ENCODE measurements at regions not wholly inside any gene's neighbourhood (a gene's known extent, or its start where the extent isn't known, plus 50 kb on each side); places are given as distances from the start of the nearest gene placed in this dataset.
"Not testable (repeated sequence)": the region's sequence is repeated elsewhere in the genome, so short reads cannot be mapped to it uniquely, and the experiment has no call there.

DNA sequence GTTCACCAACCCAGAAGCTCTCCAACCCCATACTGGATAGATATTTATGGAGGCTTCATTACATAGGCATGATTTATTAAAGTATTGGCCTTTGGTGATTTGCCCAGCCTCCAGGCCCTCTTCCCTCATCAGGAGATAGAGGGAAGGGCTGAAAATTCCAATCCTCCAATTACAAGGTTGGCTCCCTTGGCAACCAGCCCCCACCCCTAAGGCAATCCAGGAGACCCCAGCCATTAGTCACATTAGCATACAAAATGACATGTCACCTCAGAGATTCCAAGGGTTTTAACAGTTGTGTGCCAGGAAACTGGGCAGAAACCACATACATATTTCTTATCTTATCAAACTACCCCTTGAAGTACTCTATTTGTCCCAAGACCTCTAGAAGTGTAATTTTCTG lies 210.0 kb downstream of the HINT1 start:
- DNase-seq (ENCODE audit: low spot score), result no peak

DNA sequence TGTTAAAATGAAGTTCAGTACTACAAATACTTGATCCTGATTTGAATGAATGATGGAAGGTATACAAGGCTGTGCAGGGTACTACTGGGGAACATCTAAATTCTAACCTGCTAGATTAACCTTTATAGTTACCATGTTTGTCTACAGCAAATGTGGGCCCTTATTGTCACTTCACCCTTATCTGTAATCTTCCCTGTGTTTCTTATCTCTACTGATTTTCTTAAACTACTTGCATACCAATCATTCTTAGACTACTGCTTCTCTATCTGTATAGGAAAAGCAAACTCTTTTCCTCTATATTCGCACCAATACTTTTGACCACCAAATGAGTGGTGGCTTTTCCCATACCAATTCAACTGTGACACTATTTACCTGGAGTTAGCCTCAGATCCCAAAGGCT lies 210.7 kb downstream of the HINT1 start:
- no peak for DNase-seq (ENCODE audit: low spot score)

DNA sequence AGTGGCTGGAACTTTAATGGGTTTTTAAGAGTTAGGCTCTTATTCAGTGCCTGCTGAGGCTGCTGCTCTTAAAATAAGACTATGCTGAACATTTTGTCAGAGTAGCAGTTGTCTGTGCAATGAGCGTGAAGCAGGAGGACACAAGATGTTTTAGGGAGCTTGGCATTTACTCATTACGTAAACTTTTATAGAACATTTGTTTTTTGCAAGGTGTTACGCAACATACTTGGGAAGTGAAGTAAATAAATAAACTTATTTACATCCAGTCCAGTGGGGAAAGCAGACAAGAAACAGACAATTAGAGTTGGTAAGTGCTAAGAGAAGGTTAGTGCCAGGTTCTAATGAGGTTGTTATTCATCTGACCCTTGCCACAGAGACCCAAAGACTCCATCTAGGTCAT lies 226.0 kb downstream of the HINT1 start:
- DNase-seq (ENCODE audit: low spot score), result no peak

GRCh38 chr5:130937046-130937445 lies 228.0 kb downstream of the HINT1 start:
- no peak for DNase-seq (ENCODE audit: low spot score)

DNA sequence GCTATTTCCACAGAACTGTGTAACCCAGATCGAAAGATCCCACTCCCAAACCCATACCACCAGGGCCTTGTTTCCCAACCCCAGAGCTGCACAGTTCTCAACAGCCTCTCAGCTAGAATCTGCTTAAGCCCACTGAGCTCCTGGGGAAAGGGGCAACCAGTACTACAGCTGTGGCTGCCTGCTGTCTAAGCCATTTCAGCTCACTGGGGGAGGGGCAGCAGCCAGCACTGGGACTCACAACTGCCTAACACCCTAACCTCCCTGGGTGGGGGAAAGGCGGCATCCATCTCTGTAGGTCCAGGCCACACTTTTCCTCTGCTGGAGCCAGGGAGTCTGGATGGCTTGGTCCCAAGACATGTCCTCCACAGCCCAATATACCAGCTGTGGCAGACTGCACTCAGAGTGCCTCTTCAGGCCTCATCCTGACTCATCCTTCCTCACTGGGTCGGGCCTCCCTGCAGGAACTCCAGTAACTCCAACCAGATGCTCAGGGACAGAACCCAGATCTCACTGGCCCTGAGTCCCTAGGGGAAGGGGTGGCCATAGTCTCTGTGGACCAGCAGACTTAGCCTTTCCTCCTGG lies 241.4 kb downstream of the HINT1 start:
- DNase-seq (ENCODE audit: low spot score), result no peak

DNA sequence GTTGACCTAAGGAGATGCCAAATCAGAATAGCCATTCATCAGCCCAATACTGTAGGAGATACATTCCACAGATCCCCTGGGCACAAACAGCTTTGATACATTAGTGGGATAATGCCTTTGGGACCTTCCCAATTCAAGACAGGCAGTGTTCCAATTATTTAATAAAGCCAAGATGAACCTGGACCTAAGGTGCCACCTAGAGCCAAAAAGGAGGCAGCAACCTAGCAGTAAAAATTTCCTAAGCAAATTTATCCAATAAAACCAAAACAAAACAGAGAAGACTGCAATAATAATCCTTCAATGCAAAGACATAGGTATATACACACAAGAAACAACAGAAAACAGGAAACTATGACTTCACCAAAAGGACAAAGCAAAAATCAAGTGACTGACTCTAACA lies 253.0 kb downstream of the HINT1 start:
- no peak for DNase-seq (ENCODE audit: low spot score)

DNA sequence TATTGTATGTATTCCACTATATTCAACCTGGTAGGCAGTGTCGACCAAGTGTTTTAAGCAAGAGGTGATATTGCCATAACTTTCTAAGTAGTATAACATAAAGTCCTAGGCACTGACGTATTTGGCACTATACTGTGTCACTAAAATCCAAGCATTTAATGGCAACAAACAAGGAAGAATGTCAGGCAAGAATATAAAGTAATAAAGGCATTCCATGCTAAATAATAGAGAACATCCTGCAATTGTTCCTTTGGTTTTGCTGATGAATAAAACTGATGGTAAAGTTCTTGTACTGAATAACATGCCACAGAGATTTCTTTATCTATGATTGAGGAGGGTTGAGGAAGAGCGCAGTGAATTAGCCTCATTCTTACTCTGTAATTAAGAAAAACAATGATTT lies 256.9 kb downstream of the HINT1 start:
- DNase-seq (ENCODE audit: low spot score), result no peak

DNA sequence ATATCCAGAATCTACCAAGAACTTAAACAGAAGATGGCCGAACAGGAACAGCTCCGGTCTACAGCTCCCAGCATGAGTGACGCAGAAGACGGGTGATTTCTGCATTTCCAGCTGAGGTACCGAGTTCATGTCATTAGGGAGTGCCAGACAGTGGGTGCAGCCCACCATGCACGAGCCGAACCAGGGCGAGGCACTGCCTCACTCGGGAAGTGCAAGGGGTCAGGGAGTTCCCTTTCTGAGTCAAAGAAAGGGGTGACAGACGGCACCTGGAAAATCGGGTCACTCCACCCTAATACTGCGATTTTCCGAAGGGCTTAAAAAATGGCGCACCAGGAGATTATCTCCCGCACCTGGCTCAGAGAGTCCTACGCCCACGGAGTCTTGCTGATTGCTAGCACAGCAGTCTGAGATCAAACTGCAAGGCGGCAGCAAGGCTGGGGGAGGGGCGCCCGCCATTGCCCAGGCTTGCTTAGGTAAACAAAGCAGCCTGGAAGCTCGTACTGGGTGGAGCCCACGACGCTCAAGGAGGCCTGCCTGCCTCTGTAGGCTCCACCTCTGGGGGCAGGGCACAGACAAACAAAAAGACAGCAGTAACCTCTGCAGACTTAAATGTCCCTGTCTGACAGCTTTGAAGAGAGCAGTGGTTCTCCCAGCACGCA lies 267.4 kb downstream of the HINT1 start:
- DNase-seq (ENCODE audit: low spot score), result peak; percentile 81

DNA sequence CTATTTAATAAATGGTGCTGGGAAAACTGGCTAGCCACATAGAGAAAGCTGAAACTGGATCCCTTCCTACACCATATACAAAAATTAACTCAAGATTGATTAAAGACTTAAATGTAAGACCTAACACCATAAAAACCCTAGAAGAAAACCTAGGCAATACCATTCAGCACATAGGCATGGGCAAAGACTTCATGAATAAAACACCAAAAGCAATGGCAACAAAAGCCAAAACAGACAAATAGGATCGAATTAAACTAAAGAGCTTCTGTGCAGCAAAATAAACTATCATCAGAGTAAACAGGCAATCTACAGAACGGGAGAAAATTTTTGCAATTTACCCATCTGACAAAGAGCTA lies 267.9 kb downstream of the HINT1 start:
- DNase-seq (ENCODE audit: low spot score), result not testable (repeated sequence)

GRCh38 chr5:130896636-130897035 lies 268.4 kb downstream of the HINT1 start:
- no peak for DNase-seq (ENCODE audit: low spot score)

DNA sequence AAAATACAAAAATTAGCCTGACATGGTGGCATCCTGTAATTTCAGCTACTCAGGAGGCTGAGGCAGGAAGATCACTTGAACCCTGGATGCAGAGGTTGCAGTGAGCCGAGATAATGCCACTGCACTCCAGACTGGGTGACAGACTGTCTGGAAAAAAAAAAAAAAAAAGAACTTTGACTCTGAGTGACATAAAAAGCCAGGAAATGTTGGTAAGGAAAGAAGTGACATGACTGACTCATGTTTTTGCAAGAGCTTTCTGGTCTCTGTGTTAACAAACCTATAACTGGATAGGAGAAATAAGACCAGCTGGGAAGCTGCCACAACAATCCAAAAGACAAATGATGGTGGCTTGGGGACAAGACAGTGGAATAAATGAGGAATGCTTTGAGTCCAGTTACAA lies 272.1 kb downstream of the HINT1 start:
- no peak for DNase-seq (ENCODE audit: low spot score)

DNA sequence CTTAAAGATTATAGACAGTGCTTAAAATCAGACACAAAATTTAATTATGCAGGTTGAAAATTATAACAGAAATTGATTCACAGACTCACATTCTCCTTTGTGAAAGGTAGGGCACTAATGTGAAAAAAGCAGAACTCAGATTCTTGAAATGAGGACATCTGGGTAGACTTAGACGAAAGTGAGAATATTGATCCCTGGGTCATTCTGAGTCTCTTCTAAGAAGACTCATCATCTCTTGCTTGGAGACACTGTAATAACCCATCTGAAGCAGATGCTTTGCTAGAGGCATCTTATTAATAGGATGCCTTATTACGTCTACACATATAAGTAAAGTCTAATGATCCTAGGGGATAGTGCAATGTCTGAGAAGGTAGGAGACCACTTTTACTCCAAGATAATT lies 274.4 kb downstream of the HINT1 start:
- DNase-seq (ENCODE audit: low spot score), result no peak

DNA sequence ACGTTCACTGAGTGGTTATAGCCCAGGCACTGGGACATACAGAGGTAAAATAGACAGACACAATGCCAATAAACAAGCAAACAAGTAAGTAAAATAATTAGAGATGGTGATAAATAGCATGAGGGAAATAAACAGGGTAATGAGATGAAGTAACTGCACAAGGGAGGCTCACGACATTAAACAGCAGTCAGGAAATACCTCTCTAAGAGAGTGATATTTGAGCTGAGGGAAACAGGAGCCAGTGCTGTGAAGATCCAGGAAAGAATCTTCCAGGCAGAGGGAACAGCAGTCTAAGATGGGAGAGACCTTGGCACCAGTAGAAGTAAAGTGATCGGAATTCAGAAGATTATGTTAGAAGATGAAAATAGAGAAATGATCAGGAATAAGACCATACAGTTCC lies 279.4 kb downstream of the HINT1 start:
- DNase-seq (ENCODE audit: low spot score), result no peak

- no peak for DNase-seq (ENCODE audit: low spot score)
These were observed 280.0 kb downstream of the HINT1 start for GRCh38 chr5:130885027-130885426.

GRCh38 chr5:130884023-130884422 lies 281.0 kb downstream of the HINT1 start:
- DNase-seq (ENCODE audit: low spot score), result no peak

DNA sequence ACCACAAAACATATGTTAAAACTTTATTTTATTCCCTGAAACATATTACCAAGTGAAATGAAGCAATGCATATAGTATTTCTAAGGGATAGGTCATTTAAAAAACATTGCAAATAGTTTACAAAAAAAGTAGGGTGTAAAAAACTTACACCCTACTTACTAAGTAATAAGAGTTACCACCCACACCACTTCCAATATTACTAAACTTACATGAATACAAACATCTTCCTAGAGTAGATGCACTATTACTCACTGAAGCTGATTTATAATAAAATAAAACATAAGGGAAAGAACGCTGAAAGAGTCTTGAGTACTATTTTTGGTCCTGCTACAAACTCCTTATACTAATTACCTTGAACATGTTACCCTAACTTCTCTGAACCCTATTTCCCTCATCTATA lies 289.4 kb downstream of the HINT1 start:
- no peak for DNase-seq (ENCODE audit: low spot score)

DNA sequence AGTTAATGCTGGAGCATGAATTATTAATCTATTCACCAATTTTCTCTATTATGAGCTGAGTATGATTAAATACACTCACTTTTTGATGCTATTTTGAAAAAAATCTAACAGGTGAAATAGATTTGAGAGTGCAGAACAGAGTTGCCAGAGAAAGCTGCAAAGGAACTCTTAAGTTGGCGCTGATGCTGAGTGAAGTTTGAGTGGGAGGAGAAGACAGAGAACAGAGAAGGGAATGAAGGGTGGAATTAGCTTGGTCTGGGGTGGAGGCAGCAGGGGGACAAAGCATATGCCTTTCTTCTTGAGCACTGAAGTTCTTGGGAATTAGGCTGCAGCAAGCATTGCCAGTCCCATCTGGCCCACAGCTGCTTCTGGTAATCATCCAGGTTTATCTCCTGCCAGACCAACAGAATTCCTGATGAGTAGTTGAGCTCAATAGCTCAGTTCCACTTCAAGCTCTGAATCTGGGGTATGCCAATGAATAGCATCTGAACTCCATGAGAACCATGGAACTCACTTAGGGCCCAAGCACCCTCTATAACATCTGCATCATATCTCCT lies 290.1 kb downstream of the HINT1 start:
- no peak for DNase-seq (ENCODE audit: low spot score)

GRCh38 chr5:130871346-130872086 lies 293.5 kb downstream of the HINT1 start:
- DNase-seq (ENCODE audit: low spot score), result peak; percentile 36

- DNase-seq (ENCODE audit: low spot score), result no peak
These were observed 294.4 kb downstream of the HINT1 start for GRCh38 chr5:130870691-130871090.

DNA sequence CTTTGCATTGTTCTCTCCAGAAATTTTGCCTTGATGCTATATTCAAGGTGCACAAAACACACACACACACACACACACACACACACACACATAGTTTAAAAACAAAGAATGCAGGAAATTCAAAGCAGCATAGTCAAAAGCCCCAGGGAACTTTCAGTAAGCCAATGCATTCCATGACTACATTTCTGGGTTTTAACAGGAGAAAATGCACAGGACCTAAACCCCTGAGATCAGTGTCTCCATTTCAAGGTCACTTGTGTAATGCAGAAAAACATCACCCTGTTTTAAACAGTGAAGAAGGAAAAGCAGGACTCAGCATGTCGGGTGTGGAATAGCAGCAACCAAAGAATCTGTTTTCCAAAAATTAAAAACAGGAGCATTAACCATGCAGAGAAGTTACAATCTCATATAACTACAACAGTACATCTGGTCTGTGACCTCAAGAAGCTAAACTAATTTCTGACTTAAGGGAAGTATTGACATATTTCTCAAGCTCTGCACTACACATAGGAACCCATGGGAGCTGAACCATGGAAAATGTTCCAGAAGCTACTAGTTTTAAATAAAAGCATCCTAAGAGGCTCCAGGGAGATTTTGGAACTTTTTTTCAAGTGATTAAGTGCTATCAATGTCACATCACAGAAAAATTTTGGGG lies 296.7 kb downstream of the HINT1 start:
- no peak for DNase-seq (ENCODE audit: low spot score)

- DNase-seq (ENCODE audit: low spot score), result no peak
These were observed 319.8 kb downstream of the HINT1 start for GRCh38 chr5:130845049-130845765.
